GM12878 (cell line): ENCODE measurements at regions not wholly inside any gene's neighbourhood (a gene's known extent, or its start where the extent isn't known, plus 50 kb on each side); places are given as distances from the start of the nearest gene placed in this dataset.

Experiments
- ATAC-seq: fragments of 200-7000 bp; cut with Tn5 transposase; 3 replicates; pipeline ENCODE4 v1.9.1; 2020; ENCODE audit warnings: mild to moderate bottlenecking, moderate library complexity
- BruUV-seq: library from RNA; stranded (reverse); fragments of 400-500 nt; replicated peaks from 2 replicates; lab custom pipeline; 2021; lab: Mats Ljungman, UMichigan
- CTCF ChIA-PET: fragments of 300-600 bp; sonication (Branson Sonifier 250); formaldehyde crosslinking; extraction: SDS; loops from one replicate; lab custom pipeline; 2021; ENCODE audit warnings: inconsistent platforms; lab: Yijun Ruan, JAX
- POLR2A ChIA-PET: fragments of 350-600 bp; formaldehyde crosslinking; extraction: SDS; loops from one replicate; lab custom pipeline; 2021; ENCODE audit warnings: inconsistent platforms; lab: Charles Lee
- RAD21 ChIA-PET: fragments of 300-600 bp; sonication (Branson Sonifier 250); formaldehyde crosslinking; loops from one replicate; lab custom pipeline; 2023; ENCODE audit warnings: antibody characterized with exemption; ENCODE audit not compliant: unreplicated experiment; lab: Charles Lee
- SMC1A ChIA-PET: fragments of 300-600 bp; sonication (Branson Sonifier 250); formaldehyde crosslinking; loops from one replicate; lab custom pipeline; 2023; ENCODE audit not compliant: unreplicated experiment, uncharacterized antibody; lab: Charles Lee
- DNase-seq: peaks from one replicate; pipeline ENCODE4 v3.0.0-alpha.2; 2011; ENCODE audit warnings: low read depth, low spot score
- FAIRE-seq: peaks from 3 replicates; lab custom pipeline; 2011; peaks lifted over from hg19 to GRCh38; lab: Jason Lieb, UNC
- H2AFZ ChIP-seq: 2 replicates; pipeline ENCODE4 v1.6.0; 2011; ENCODE audit warnings: low read depth, low read length, control low read depth; ENCODE audit not compliant: control insufficient read depth
- H3K27ac ChIP-seq: 2 replicates; pipeline ENCODE4 v1.5.1; 2011; ENCODE audit warnings: control low read depth; ENCODE audit not compliant: control insufficient read depth, insufficient read depth
- H3K27me3 ChIP-seq, 2 experiments: replicated peaks in 1 of 2; 2 replicates each; pipeline versions ENCODE4 v1.6.0 to v1.6.1; 2011; ENCODE audit warnings: low read length in 1 of 2; ENCODE audit not compliant: control insufficient read depth in 2 of 2, insufficient read depth in 2 of 2
- H3K36me3 ChIP-seq, 2 experiments: 2 replicates each; pipeline ENCODE4 v1.5.1; 2011; ENCODE audit warnings: low read length in 1 of 2; ENCODE audit not compliant: control insufficient read depth in 2 of 2, insufficient read depth in 2 of 2
- H3K4me1 ChIP-seq: 2 replicates; pipeline ENCODE4 v1.6.1; 2011; ENCODE audit warnings: mild to moderate bottlenecking, low read length, moderate library complexity, mixed read lengths; ENCODE audit not compliant: control insufficient read depth, insufficient read depth
- H3K4me2 ChIP-seq: 2 replicates; pipeline ENCODE4 v1.6.0; 2011; ENCODE audit warnings: control low read depth; ENCODE audit not compliant: control insufficient read depth, insufficient read depth
- H3K4me3 ChIP-seq: fragments of 200-600 bp; sonication (generic); 2 replicates; pipeline ENCODE4 v1.5.1; 2016
- H3K79me2 ChIP-seq: 2 replicates; pipeline ENCODE4 v1.6.0; 2011; ENCODE audit warnings: low read length; ENCODE audit not compliant: control insufficient read depth, insufficient read depth
- H3K9ac ChIP-seq: 2 replicates; pipeline ENCODE4 v1.8.0; 2011; ENCODE audit warnings: low read length, control low read depth, mixed read lengths; ENCODE audit not compliant: control insufficient read depth, insufficient read depth
- H3K9me3 ChIP-seq: replicated peaks from 3 replicates; pipeline ENCODE4 v1.5.1; 2011; ENCODE audit warnings: mild to moderate bottlenecking, low read length; ENCODE audit not compliant: control insufficient read depth, insufficient read depth
- H4K20me1 ChIP-seq: 2 replicates; pipeline ENCODE4 v1.6.0; 2011; ENCODE audit not compliant: control insufficient read depth, insufficient read depth
- BCLAF1 ChIP-seq: fragments of 450-650 bp; IDR thresholded peaks from 2 replicates; pipeline ENCODE4 v1.6.1; 2017; ENCODE audit warnings: antibody characterized with exemption, mild to moderate bottlenecking, moderate library complexity
- BMI1 ChIP-seq: fragments of 450-650 bp; IDR thresholded peaks from 2 replicates; pipeline ENCODE4 v1.6.1; 2016; ENCODE audit warnings: mild to moderate bottlenecking, moderate library complexity, borderline replicate concordance
- EED ChIP-seq: sonication (generic); IDR thresholded peaks from 2 replicates; pipeline ENCODE4 v1.6.1; 2016; ENCODE audit warnings: antibody characterized with exemption, low read depth
- JUNB ChIP-seq: IDR thresholded peaks from 2 replicates; pipeline ENCODE4 v1.6.1; 2016; ENCODE audit warnings: antibody characterized with exemption, mild to moderate bottlenecking
- NR2C1 ChIP-seq: fragments of 450-650 bp; IDR thresholded peaks from 2 replicates; pipeline ENCODE4 v1.6.1; 2017; ENCODE audit warnings: antibody characterized with exemption, mild to moderate bottlenecking, moderate library complexity
- SUPT20H ChIP-seq: IDR thresholded peaks from 2 replicates; pipeline ENCODE4 v1.6.1; 2011; ENCODE audit warnings: low read depth, mild to moderate bottlenecking, low read length, moderate library complexity, borderline replicate concordance; ENCODE audit not compliant: control insufficient read depth
- WGBS: methylation state at CpG from one replicate; pipeline ENCODE4 v1.1.6; 2016; ENCODE audit warnings: low lambda C conversion rate; ENCODE audit not compliant: insufficient replicate concordance, insufficient coverage; ENCODE audit errors: missing lambda C conversion rate; 5-methylcytosine and 5-hydroxymethylcytosine counted together
- in situ Hi-C: fragments of 300-500 bp; cut with MboI; formaldehyde crosslinking; loops from 9 replicates; pipeline ENCODE4 v1.14.3; 2018; ENCODE audit warnings: mixed read lengths
- intact Hi-C: fragments of 100-400 bp; cut with micrococcal nuclease; formaldehyde crosslinking; loops from one replicate; pipeline ENCODE4 v1.14.2; 2022; ENCODE audit not compliant: unreplicated experiment
- TF ChIP-seq, protein P1 (sequence below): fragments of 450-650 bp; IDR thresholded peaks from 2 replicates; pipeline ENCODE4 v1.6.1; 2016; ENCODE audit warnings: mild to moderate bottlenecking

DNA sequence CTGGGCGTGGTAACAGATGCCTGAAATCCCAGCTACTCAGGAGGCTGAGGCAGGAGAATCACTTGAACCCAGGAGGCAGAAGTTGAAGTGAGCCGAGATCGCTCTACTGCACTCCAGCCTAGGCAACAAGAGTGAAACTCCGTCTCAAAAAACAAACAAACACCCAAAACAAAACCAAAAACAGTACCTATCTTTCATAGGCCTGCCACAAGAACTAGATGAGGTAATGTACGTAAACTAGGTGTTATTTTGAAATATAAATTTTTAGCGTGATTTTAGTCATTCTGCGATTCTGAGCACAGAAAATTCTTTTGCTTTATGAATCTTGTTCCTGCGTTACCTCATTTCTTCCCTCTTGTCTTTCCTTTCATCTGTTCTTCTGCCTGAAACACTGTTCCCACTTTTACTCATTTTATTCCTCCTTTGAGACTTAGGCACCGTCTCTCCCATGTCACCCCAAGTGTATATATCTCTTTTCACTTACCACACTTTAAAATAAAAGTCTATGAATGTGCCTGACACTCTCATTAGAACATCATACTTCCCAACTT lies 238.2 kb upstream of the HTR2A start (continued):
- TF ChIP-seq NR2C1 (no peak), JUNB (peak; percentile 79)

DNA sequence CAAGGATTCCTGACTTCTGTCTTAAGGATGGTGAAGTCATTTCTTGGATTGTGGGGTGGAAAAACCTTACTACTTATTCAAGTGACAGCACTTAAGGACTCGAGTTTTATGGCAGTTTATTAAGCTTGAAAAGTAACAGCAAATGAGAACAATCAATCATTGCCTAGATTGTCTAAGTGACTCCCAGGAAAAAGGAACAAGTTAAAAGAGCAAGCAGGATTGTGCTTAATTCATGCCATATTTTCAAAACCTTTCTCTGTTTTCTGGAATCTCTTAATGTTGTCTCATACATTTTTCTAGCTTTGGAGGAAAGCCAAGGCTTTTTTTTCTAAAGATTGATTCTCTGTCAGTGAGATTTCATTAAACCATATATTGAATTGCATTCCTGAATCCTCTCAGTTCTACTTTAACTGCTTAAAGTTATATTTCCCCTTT lies 236.2 kb upstream of the HTR2A start:
- Histone ChIP-seq H3K27ac (no peak overlapping the region), H3K9ac (no peak overlapping the region), H4K20me1 (no peaks in the 10 kb centered on the region), H3K4me2 (no peak overlapping the region), H3K4me1 (no peaks in the 10 kb centered on the region), H2AFZ (no peak overlapping the region), H3K36me3 (no peaks in the 10 kb centered on the region), H3K79me2 (no peaks in the 10 kb centered on the region), H3K4me3 (no peak overlapping the region), H3K9me3 (no peaks in the 10 kb centered on the region), H3K27me3 (no peaks in the 10 kb centered on the region)
- ChIA-PET SMC1A (interaction anchor here (1.2 to 1.4 kb wide), 2 partner anchors 25 to 33 kb away, joined by 3 read pairs; no protein-coding TSS in a partner anchor), CTCF (no interaction called here), RAD21 (no interaction called here), POLR2A (no interaction called here)
- BruUV-seq: no TSS peak
- ATAC-seq: no peak
- intact Hi-C loops (no loop called here), in situ Hi-C loops (no loop called here)
- DNase-seq: no peak
- no peak for FAIRE-seq
- TF ChIP-seq EED (no peak), BCLAF1 (no peak), BMI1 (no peak), SUPT20H (no peak)
- TF ChIP-seq, protein P1, sequence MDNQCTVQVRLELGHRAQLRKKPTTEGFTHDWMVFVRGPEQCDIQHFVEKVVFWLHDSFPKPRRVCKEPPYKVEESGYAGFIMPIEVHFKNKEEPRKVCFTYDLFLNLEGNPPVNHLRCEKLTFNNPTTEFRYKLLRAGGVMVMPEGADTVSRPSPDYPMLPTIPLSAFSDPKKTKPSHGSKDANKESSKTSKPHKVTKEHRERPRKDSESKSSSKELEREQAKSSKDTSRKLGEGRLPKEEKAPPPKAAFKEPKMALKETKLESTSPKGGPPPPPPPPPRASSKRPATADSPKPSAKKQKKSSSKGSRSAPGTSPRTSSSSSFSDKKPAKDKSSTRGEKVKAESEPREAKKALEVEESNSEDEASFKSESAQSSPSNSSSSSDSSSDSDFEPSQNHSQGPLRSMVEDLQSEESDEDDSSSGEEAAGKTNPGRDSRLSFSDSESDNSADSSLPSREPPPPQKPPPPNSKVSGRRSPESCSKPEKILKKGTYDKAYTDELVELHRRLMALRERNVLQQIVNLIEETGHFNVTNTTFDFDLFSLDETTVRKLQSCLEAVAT: no peak
- WGBS: 0% methylated on average over 1 of the region's 1 CpG
